ENCODE measurements at regions not wholly inside any gene's neighbourhood (a gene's known extent, or its start where the extent isn't known, plus 50 kb on each side); places are given as distances from the start of the nearest gene placed in this dataset.

DNA sequence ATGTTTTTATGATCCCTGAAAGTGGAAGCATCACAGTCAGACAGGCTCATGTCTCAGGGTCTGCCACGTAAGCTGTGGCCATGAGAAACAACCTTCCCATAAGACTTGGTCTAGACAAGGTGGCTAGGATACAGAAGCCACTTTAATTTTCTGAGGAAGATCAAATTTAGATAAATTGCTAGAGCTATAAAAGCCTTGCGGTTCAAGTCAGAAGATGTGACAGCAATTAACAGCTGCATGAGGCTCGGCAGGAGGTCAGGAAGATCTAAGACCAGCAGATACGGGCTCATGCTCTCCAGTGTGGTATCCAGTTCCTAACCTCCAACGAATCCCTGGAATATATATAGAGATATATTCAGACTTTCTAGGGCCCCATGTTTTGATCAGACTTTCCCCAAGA, 577.1 kb downstream of the PLPP3 start:
- TF ChIP-seq SRF (IDR thresholded peaks at IDR 0.05; ENCODE audit: low read depth in 2 of 2, low read length in 2 of 2) = no peak
- no peak for TF ChIP-seq CTCF (IDR thresholded peaks at IDR 0.05 in 2 of 3, conservative IDR thresholded peaks at IDR 0.05 in 1 of 3; ENCODE audit: control insufficient read depth in 2 of 3, extremely low read depth in 1 of 3, insufficient read depth in 1 of 3, low read depth in 3 of 3, low read length in 3 of 3)
